ENCODE measurements at regions not wholly inside any gene's neighbourhood (a gene's known extent, or its start where the extent isn't known, plus 50 kb on each side); places are given as distances from the start of the nearest gene placed in this dataset.
"Not testable (repeated sequence)": the region's sequence is repeated elsewhere in the genome, so short reads cannot be mapped to it uniquely, and the experiment has no call there.

DNA sequence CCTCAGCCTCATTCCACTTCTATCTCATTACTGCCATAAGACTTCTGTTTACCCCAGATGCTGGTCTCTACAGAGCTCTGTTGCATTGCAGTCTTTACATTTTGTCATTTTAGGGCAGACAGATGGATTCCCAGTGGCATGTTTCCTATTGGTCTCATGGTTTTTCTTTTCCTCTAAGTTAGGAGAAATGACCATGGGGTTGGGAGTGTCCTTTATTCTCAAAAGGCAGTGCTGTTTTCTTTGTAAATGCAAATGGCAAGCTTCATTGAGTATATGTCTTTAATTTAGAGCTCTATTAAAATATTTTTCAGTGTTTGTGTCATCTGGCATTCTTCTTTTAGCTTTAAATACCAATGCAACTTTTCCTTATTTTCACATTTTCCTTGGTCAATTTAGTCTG is 57.0 kb downstream of the MSTN start:
- DNase-seq (ENCODE audit: low read depth), result no peak

DNA sequence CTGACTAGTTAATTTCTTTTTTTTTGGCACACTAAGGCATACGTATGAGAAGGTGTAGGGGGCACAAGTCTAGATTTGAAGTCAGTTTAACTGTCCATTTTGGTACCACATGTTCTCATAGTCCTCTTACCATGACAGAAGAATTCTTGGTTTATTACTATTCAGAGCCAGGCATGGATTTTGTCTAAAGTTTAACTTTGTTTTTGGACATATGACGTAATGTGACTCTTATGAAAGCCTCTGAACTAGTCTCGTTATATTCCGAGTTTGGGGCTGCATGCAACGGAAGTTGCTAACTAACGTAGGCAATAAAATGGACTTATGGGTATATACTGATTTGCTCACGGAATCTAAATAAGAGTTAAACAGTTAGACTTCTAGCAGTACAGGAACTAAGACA is 62.9 kb downstream of the MSTN start:
- DNase-seq (ENCODE audit: low read depth), result no peak

DNA sequence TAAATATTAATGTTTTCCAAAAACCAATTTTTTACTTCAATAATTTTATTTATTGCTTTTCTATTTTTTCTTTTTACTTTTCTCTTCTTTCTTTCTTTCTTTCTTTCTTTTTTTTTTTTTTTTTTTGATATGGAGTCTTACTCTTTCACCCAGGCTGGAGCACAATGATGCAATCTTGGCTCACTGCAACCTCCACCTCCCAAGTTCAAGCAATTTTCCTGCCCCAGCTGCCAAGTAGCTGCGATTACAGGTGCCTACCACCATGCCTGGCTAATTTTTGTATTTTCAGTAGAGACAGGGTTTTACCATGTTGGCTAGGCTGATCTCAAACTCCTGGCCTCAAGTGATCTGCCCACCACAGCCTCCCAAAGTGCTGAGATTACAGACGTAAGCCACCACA is 63.9 kb downstream of the MSTN start:
- DNase-seq (ENCODE audit: low read depth), result not testable (repeated sequence)

DNA sequence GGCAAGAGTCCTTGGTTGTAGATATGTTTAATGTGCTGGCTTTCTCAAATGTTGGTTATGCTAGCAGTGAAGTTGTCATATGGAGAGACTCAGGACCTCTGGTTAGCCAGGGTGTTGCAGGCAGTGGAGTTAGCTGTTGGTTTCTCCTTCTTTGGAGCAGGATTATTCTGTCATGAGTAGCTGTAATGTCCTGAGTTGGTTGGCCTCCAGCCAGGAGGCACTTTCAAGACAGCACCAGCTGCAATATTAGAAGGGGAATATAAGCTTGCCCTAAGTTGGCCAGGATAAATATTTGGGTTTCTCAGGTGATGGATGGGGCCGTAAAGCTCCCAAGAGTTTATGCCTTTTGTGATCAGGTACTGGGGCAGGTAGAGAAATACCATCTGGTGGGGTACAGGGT is 65.5 kb downstream of the MSTN start:
- no peak for DNase-seq (ENCODE audit: low read depth)

DNA sequence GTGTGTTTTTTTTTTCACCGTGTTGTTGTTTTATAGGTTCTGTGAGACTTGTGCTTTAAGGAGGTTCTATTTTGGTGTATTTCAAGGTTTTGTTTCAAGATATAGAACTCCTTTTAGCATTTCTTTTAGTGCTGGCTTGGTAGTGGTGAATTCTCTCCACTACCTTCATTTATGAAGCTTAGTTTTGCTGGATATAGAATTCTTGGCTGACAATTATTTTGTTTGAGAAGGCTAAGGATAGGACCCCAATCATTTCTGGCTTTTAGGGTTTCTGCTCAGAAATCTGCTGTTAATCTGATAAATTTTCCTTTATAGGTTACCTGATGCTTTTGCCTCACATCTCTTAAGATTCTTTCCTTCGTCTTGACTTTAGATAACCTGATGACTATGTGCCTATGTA is 66.8 kb downstream of the MSTN start:
- no peak for DNase-seq (ENCODE audit: low read depth)

DNA sequence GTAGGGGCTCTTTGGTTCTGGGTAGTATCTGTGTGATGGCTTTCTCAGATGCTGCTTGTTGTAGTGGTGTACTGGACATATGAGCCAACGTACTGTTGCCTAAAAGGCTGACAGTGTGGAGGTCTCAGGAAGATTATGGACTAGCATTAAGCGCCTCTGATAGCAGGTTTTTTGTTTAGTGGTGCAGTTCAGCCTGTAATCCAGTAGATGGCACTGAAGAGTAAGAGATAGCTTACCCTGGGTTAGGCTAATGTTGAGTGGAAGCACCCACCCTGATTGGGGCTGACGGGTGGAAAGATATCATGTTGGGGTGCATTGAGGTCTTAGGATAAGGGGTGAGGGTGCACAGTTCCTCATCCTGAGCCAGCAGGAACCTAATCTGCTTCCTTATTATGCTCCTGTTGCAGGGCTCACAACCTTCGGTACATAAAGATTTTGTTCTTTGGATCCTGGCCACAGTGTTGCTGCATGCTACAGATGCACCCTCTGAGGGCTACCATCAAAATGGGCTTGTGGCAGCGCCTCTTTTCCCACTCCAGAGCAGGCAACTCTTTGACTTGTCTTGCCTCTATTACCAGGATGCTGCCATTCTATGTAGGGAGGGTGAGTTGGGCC is 79.6 kb downstream of the MSTN start:
- DNase-seq (ENCODE audit: low read depth), result no peak

DNA sequence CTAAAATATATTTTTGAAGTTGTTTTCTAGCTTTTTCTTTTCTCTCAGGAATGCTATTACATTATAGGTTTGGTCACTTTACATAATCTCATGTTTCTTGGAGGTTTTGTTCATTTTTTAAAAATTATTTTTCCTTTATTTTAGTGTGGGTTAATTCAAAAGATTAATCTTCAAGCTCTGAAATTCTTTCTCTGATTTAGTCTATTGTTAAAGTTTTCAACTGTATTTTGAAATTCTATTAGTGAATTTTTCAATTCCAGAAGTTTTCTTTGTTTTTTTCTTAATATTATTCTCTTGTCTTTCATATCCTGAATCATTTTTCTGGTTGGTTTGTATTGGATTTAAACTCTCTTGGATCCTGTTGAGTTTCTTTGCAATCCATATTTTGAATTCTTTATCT is 80.4 kb downstream of the MSTN start:
- no peak for DNase-seq (ENCODE audit: low read depth)

DNA sequence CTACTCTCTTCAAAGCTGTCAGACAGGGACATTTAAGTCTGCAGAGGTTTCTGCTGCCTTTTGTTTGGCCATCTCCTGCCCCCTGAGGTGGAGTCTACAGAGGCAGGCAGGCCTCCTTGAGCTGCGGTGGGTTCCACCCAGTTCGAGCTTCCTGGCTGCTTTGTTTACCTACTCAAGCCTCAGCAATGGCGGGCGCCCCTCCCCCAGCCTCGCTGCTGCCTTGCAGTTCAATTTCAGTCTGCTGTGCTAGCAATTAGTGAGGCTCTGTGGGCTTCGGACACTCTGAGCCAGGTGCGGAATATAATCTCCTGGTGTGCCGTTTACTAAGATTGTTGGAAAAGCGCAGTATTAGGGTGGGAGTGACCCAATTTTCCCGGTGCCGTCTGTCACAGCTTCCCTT is 86.0 kb downstream of the MSTN start:
- not testable (repeated sequence) for DNase-seq (ENCODE audit: low read depth)

DNA sequence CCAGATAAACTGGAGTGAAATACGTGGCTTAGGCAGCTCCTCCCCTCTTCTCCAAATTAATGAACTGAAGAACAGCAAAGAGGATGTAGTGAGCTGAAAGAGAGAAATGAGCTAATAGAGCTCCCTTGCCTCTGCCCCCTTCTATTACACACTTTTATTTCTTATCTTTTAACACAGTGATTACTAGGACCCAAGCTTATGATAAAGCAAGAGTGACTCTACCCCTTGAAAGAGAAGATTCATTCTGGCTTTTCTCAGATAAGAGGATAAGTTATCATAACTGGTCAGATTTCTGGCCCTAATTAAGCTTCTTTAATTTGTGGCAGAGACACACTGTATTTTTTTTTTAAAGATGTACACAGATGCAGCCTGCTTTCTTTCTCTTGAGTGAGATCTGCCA is 102.2 kb downstream of the MSTN start:
- DNase-seq (ENCODE audit: low read depth), result no peak

DNA sequence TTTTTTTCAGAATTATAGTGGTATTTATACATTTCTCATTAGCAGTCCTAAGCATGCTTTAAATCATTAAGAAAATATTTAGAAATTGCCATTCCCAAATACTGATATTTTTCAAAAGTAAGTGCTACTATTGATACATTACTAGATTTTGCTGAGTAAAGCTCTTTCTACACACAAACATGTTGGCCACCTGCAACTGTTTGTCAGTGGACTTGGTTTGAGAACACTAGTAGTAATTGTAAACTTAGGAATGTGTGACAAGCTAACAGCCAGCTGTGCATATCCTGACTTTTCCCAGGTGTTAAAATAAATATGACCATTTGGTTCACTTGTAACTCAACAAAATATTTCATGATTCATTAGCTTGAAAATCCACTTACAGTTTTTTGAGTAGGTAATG is 103.1 kb downstream of the MSTN start:
- peak; percentile 1 for DNase-seq (ENCODE audit: low read depth)

DNA sequence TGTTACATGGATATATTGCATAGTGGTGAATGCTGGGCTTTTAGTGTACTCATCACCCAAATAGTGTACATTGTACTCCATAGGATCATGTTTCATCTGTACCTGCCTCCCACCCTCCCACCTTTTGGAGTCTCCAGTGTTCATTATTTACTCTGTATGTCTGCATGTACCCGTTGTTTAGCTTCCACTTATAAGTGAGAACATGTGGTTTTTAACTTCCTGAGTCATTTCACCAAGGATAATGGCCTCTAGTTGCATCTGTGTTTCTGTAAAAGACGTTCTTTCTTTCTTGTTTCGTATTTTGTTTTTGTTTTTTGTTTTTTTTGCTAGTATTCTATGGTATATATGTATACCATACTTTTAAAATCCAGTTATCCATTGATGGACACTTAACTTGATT is 107.5 kb downstream of the MSTN start:
- DNase-seq (ENCODE audit: low read depth), result no peak

DNA sequence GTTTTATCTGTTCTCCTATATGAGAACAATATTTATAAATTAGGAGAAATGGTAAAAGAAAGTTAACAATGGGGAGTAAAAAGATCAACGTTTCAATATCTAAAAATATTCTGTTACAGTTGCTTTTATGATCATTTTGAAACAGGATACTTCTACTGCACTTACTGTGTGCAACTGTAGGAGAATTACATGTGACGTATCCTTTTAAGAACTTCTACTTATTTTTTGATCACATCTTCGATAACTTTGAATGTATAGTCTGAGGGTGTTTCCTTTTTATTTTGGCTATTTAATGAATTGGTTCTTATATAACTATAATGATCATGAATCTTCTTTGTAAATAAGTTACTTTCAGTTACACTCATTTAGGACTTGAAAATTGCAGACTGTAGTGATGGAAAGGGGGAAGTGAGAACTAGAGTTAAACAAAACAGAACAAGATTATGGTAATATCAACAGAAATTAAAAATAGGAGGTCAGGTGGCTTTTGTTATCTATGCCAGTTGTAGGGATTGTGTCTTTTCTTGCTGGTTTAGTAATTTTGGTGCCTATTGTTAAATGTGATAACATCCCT is 109.9 kb downstream of the MSTN start:
- no peak for DNase-seq (ENCODE audit: low read depth)

DNA sequence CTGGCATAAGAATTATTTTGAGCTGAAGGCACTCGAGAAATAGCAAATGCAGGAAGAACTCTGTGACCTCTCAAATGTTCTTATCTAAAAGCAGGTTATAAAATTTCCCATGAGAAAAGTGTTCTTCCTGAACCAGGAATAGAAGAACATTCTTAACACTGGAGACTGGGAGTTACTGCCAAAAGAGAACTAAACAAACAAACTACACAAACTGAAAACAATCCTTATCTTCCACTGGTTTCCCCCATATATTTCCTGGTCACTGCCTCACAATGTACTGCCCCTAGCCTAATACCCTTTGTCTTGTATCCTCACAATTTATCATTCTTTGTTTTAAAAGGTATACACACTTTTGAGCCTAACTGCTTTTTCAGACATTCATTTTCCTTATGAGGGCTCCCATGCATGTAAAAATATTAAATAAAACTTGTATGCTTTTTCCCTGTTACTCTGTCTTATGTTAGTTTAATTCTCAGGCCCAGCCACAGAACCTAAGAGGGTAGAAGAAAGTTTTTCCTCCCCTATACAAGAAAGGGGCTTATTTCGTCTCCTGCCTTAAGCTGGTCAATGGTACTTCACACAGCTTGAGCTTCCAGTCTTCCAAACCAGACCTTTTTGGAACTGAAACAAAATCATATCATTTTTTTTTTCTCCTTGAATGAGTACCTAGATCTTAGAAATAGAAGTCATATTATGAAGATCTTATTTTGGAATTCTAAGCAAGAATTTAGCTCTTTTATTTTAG is 110.6 kb downstream of the MSTN start:
- DNase-seq (ENCODE audit: low read depth), result no peak

DNA sequence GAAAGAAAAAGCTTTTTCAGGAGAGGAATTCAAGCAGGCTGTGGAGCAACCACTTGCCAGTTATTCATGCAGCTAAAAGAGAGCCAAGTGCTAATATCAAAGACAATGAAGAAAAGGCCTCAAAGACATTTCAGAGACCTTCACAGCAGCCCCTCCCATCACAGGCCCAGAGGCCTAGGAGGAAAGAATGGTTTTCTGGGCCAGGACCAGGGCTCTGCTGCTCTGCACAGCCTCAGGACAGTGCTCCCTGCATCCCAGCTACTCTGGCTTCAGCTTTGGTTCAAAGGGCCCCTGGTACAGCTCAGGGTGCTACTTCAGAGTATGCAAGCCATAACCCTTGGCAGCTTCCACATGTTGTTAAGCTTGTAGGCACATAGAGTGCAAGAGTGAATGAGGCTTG is 119.5 kb downstream of the MSTN start:
- DNase-seq (ENCODE audit: low read depth), result no peak

DNA sequence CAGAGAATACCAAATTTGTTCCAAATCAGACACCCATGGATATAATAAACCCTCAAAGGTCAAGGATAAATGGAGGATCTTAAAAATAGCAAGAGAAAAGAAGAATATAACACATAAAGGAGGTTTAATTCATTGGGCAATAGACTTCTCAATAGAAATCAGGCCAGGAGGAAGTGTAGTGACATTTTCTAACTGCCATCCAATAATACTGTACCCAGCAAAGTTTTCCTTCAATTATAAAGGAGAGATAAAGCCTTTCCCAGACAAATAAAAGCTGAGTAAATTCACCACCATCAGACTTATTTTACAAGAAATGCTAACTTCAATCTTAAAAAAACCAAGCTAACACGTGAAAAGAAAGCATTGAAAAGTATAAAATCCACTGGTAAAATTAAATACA is 121.6 kb downstream of the MSTN start:
- DNase-seq (ENCODE audit: low read depth), result no peak

DNA sequence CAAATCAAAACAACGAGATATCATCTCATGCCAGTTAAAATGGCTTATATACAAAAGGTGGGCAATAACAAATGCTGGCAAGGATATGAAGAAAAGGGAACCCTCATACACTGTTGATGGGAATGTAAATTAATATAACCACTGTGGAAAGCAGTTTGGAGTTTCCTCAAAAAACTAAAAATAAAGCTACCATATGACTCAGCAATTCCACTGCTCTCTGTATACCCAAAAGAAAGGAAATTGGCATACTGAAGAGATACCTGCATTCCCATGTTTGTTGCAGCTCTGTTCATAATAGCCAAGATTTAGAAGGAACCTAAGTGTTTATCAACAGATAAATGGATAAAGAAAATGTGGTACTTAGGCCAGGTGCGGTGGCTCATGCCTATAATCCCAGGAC is 124.8 kb downstream of the MSTN start:
- DNase-seq (ENCODE audit: low read depth), result no peak

DNA sequence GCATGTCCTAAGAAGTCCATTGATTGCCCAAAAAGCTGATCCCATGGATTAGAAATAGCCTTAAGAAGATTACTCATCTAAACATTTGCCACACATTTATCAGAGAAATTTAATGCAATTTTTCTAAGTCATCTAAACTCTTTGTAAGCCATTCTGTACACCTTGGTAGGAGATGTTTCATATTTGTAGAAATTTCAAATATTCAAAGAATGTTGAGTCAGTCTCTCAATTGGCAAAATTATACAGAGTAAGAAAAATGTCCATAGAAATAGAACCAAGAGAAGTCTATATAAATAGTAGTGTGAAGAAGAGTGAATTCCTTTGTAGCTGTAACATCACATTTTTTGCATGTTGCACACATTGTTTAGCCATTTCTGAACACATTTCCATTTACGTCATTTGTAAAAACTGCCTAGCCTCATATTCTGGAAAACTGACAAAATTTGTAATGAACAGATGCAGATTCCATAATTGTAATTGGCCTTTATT is 128.6 kb downstream of the MSTN start:
- peak; percentile 30 for DNase-seq (ENCODE audit: low read depth)

DNA sequence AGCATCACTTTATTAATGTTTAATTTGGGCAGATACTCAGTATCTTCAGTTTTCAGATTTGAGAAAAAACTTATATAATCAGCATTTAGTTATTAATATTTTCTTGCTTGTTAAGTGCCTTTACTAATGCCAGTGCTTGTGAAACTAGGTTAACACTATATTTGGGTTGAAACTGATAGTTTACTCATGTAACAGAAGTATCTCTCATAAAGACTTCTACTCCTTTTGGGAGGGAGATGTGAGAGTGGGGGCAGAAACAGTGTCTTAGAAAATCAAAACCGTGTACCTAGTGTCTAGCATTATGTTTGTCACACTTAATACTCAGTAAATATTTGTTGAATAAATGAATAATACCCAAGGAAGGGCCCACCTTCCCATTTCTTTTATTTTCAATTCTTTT is 129.5 kb downstream of the MSTN start:
- no peak for DNase-seq (ENCODE audit: low read depth)

DNA sequence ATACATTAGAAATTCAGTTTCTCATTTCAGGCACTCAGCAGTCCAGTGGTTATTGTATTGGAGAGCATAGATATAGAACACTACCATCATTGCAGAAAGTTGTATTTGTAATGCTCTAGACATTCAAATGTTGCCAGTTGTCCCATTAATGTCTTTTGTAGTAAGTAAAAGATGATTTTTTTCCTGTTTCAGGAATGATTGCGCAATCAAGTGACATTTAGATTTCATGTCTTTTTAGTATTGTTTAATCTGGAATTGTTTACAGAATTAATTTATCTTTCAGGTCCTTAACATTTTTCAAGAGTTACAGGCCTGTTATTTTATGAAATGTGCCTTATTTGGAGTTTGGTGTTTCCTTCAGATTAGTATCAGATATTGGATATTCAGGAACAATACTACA is 134.7 kb downstream of the MSTN start:
- DNase-seq (ENCODE audit: low read depth), result peak; percentile 1
